ENCODE measurements at regions not wholly inside any gene's neighbourhood (a gene's known extent, or its start where the extent isn't known, plus 50 kb on each side); places are given as distances from the start of the nearest gene placed in this dataset.

GRCh38 chr5:6069496-6070185 lies 308.7 kb downstream of the MED10 start:
- DNase-seq: no peak

GRCh38 chr5:6066016-6066415 lies 312.3 kb downstream of the MED10 start:
- no peak for DNase-seq

GRCh38 chr5:6059137-6059800 lies 319.1 kb downstream of the MED10 start:
- no peak for DNase-seq

- DNase-seq: no peak
Measured at GRCh38 chr5:6058055-6058715, 320.2 kb downstream of the MED10 start.

- no peak for DNase-seq
Measured at GRCh38 chr5:6056280-6056679, 322.1 kb downstream of the MED10 start.

GRCh38 chr5:6049662-6050061 lies 328.7 kb downstream of the MED10 start:
- no peak for DNase-seq

- no peak for DNase-seq
Measured at GRCh38 chr5:6048746-6049145, 329.6 kb downstream of the MED10 start.

- DNase-seq: no peak
Measured at GRCh38 chr5:6046296-6046967, 331.9 kb downstream of the MED10 start.

- DNase-seq: no peak
Measured at GRCh38 chr5:6043491-6044310, 334.6 kb downstream of the MED10 start.

GRCh38 chr5:6041977-6042550 lies 336.3 kb downstream of the MED10 start:
- no peak for DNase-seq

GRCh38 chr5:6039111-6039510 lies 339.2 kb downstream of the MED10 start:
- DNase-seq: no peak

GRCh38 chr5:6036006-6036405 lies 342.3 kb downstream of the MED10 start:
- DNase-seq: no peak

- DNase-seq: no peak
Measured at GRCh38 chr5:6029811-6030271, 348.5 kb downstream of the MED10 start.

GRCh38 chr5:6026766-6027406 lies 351.5 kb downstream of the MED10 start:
- DNase-seq: no peak

- no peak for DNase-seq
Measured at GRCh38 chr5:6019612-6020011, 358.7 kb downstream of the MED10 start.

GRCh38 chr5:6013506-6013905 lies 364.8 kb downstream of the MED10 start:
- DNase-seq: no peak

- no peak for DNase-seq
Measured at GRCh38 chr5:6011199-6011598, 367.1 kb downstream of the MED10 start.

- no peak for DNase-seq
Measured at GRCh38 chr5:6006838-6007314, 371.5 kb downstream of the MED10 start.

- DNase-seq: no peak
Measured at GRCh38 chr5:6003040-6003825, 375.1 kb downstream of the MED10 start.

GRCh38 chr5:6000867-6001266 lies 377.5 kb downstream of the MED10 start:
- no peak for DNase-seq
